Stomach (tissue), 8 donors: ENCODE measurements at regions not wholly inside any gene's neighbourhood (a gene's known extent, or its start where the extent isn't known, plus 50 kb on each side); places are given as distances from the start of the nearest gene placed in this dataset.

Experiments used
- DNase-seq, 2 donors: peaks; one replicate each; pipeline versions ENCODE4 v3.0.0 to v3.0.0-alpha.2; 2013 to 2019
- H3K27ac ChIP-seq, 5 donors: fragments of 200-600 bp in 4 of 5; sonication (generic) in 4 of 5; one replicate each; pipeline ENCODE4 v1.5.1; 2013 to 2019; ENCODE audit warnings: mild to moderate bottlenecking in 1 of 5, moderate library complexity in 1 of 5
- H3K27me3 ChIP-seq, 3 donors: fragments of 200-600 bp; sonication (generic); one replicate each; pipeline ENCODE4 v1.5.1; 2017 to 2019; ENCODE audit warnings: mixed run types in 1 of 3
- H3K36me3 ChIP-seq, 4 donors: fragments of 200-600 bp; sonication (generic); 1 replicate in 3 of 4; 2 replicates in 1 of 4; pipeline ENCODE4 v1.5.1; 2016 to 2019
- H3K4me1 ChIP-seq, 4 donors: fragments of 200-600 bp; sonication (generic); one replicate each; pipeline ENCODE4 v1.5.1; 2016 to 2019
- H3K4me3 ChIP-seq, 4 donors: fragments of 200-600 bp; sonication (generic) in 3 of 4; one replicate each; pipeline ENCODE4 v1.5.1; 2016 to 2019; ENCODE audit warnings: mild to moderate bottlenecking in 1 of 4
- H3K9me3 ChIP-seq, 4 donors: fragments of 200-600 bp; sonication (generic); one replicate each; pipeline ENCODE4 v1.5.1; 2016 to 2019
- EP300 ChIP-seq: sonication (generic); formaldehyde crosslinking; IDR thresholded peaks from one replicate; pipeline ENCODE4 v1.6.1; 2017; ENCODE audit warnings: antibody characterized with exemption
- POLR2A ChIP-seq, 4 donors: fragments of 450-650 bp; IDR thresholded peaks; one replicate each; pipeline ENCODE4 v1.6.1; 2016; ENCODE audit warnings: antibody characterized with exemption in 4 of 4, control low read depth in 2 of 4, mild to moderate bottlenecking in 1 of 4, moderate library complexity in 1 of 4
- POLR2AphosphoS5 ChIP-seq, 3 donors: sonication (generic); formaldehyde crosslinking; IDR thresholded peaks; one replicate each; pipeline ENCODE4 v1.6.1; 2016; ENCODE audit warnings: antibody characterized with exemption in 3 of 3
- WGBS, 5 donors: extraction: QIAGEN DNeasy Blood & Tissue Kit in 3 of 5; methylation state at CpG; one replicate each; pipeline versions ENCODE4 v1.1.5 to v1.1.7; 2013 to 2018; 5-methylcytosine and 5-hydroxymethylcytosine counted together
- intact Hi-C: fragments of 100-400 bp; cut with DNase I; formaldehyde crosslinking; loops from one replicate; pipeline ENCODE4 v1.15.1; 2023; ENCODE audit warnings: low total_unique reads
- TF ChIP-seq, protein P1 (sequence below), 7 experiments: fragments of 450-650 bp in 4 of 7; fragments of 200-600 bp in 3 of 7; sonication (generic) in 3 of 7; IDR thresholded peaks; one replicate each; pipeline ENCODE4 v1.5.1; 2016 to 2019; ENCODE audit warnings: antibody characterized with exemption in 7 of 7, control low read depth in 2 of 7, mild to moderate bottlenecking in 1 of 7
- donor health status: healthy with polysubstance abuse.
- donor health status: Bipolar disorder and iron deficiency.
- donor health status: healthy.

GRCh38 chr15:79538527-79538926 is 106.4 kb downstream of the MINAR1 start:
- no peaks in the 10 kb centered on the region for H3K4me1 ChIP-seq
- H3K27me3 ChIP-seq, result no peaks in the 10 kb centered on the region
- no peaks in the 10 kb centered on the region for H3K36me3 ChIP-seq
- no peak for DNase-seq
- 61 to 77% (median 70%) methylated on average over 5 of the region's 5 CpGs for WGBS, 5 donors
- no peak overlapping the region for H3K4me3 ChIP-seq
- intact Hi-C loops, result no loop called here
- TF ChIP-seq, protein P1, sequence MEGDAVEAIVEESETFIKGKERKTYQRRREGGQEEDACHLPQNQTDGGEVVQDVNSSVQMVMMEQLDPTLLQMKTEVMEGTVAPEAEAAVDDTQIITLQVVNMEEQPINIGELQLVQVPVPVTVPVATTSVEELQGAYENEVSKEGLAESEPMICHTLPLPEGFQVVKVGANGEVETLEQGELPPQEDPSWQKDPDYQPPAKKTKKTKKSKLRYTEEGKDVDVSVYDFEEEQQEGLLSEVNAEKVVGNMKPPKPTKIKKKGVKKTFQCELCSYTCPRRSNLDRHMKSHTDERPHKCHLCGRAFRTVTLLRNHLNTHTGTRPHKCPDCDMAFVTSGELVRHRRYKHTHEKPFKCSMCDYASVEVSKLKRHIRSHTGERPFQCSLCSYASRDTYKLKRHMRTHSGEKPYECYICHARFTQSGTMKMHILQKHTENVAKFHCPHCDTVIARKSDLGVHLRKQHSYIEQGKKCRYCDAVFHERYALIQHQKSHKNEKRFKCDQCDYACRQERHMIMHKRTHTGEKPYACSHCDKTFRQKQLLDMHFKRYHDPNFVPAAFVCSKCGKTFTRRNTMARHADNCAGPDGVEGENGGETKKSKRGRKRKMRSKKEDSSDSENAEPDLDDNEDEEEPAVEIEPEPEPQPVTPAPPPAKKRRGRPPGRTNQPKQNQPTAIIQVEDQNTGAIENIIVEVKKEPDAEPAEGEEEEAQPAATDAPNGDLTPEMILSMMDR (IDR thresholded peaks at IDR 0.05), result no peak
- TF ChIP-seq POLR2A (IDR thresholded peaks at IDR 0.05) (no peak), EP300 (no peak), POLR2AphosphoS5 (IDR thresholded peaks at IDR 0.05) (no peak)
- no peaks in the 10 kb centered on the region for H3K9me3 ChIP-seq
- no peak overlapping the region for H3K27ac ChIP-seq

- intact Hi-C loops, result no loop called here
- Histone ChIP-seq H3K9me3 (no peaks in the 10 kb centered on the region), H3K27ac (no peak overlapping the region), H3K4me3 (no peak overlapping the region), H3K36me3 (no peaks in the 10 kb centered on the region), H3K4me1 (no peaks in the 10 kb centered on the region), H3K27me3 (no peaks in the 10 kb centered on the region)
- WGBS, 5 donors, result 75 to 82% (median 79%) methylated on average over 3 of the region's 3 CpGs
- TF ChIP-seq POLR2AphosphoS5 (IDR thresholded peaks at IDR 0.05) (no peak), POLR2A (IDR thresholded peaks at IDR 0.05) (no peak), EP300 (no peak)
- TF ChIP-seq, protein P1 (IDR thresholded peaks at IDR 0.05), result no peak
- DNase-seq, result no peak
Measured at GRCh38 chr15:79539401-79539800, 107.3 kb downstream of the MINAR1 start.

DNA sequence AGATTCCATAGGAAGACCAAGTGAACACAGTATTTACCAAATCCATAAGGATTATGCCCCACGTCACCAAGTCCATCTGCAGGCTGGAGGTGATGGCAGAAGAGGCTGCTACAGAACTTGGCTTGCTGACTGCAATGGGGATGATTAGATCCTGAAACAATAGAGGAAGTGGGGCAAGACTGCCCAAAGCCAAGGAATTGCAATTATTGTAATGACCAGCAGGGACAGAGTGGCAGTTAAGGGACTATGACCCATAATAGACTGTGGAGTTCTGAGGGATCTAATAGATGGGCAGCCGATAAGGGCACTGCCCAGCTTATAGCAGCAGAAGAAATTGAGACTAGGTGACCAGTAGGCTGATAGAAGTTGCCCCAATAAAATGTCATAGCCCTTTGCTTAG is 108.4 kb downstream of the MINAR1 start:
- Histone ChIP-seq H3K4me1 (no peaks in the 10 kb centered on the region), H3K27me3 (no peaks in the 10 kb centered on the region), H3K9me3 (no peaks in the 10 kb centered on the region), H3K27ac (no peak overlapping the region), H3K4me3 (no peak overlapping the region), H3K36me3 (no peaks in the 10 kb centered on the region)
- 83 to 89% (median 86%) methylated on average over 2 of the region's 2 CpGs for WGBS, 5 donors
- no peak for DNase-seq
- no peak for TF ChIP-seq POLR2A (IDR thresholded peaks at IDR 0.05)
- TF ChIP-seq POLR2AphosphoS5 (IDR thresholded peaks at IDR 0.05), result no peak
- TF ChIP-seq EP300, result no peak
- TF ChIP-seq, protein P1 (IDR thresholded peaks at IDR 0.05), result no peak
- intact Hi-C loops, result no loop called here

DNA sequence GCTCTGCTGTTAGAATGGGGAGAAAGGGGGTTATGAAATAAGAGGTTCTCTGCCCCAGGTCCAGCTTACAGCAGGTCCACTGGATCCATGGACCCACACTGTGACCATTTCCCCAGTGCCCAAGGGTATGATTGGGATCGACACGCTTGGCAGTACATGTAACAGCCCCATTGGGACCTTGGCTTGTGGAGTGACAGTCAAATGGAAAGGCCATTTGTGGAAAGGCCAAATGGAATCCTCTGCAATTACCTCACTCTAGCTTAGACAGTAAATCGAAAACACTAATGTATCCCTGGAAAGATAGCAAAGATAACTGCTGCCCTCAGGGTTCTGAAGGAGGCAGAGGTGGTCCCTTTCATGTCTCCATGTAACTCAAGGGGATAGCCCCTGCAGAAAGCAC is 109.1 kb downstream of the MINAR1 start:
- WGBS, 5 donors, result 88 to 93% (median 92%) methylated on average over 3 of the region's 3 CpGs
- Histone ChIP-seq H3K4me3 (no peak overlapping the region), H3K4me1 (no peaks in the 10 kb centered on the region), H3K36me3 (no peaks in the 10 kb centered on the region), H3K27ac (no peak overlapping the region), H3K9me3 (no peaks in the 10 kb centered on the region), H3K27me3 (no peaks in the 10 kb centered on the region)
- no peak for TF ChIP-seq EP300
- no peak for TF ChIP-seq POLR2AphosphoS5 (IDR thresholded peaks at IDR 0.05)
- TF ChIP-seq, protein P1 (IDR thresholded peaks at IDR 0.05), result no peak
- TF ChIP-seq POLR2A (IDR thresholded peaks at IDR 0.05), result no peak
- DNase-seq, result no peak
- intact Hi-C loops, result no loop called here
